Testis (tissue), 2 donors: ENCODE measurements at regions not wholly inside any gene's neighbourhood (a gene's known extent, or its start where the extent isn't known, plus 50 kb on each side); places are given as distances from the start of the nearest gene placed in this dataset.
"Not testable (repeated sequence)": the region's sequence is repeated elsewhere in the genome, so short reads cannot be mapped to it uniquely, and the experiment has no call there.

Source experiments
- DNase-seq: peaks from one replicate; pipeline ENCODE4 v3.0.0-alpha.2; 2019
- H3K27ac ChIP-seq, 2 donors: fragments of 200-600 bp; sonication (generic); one replicate each; pipeline ENCODE4 v1.5.1; 2019
- H3K27me3 ChIP-seq: fragments of 200-600 bp; sonication (generic); one replicate; pipeline ENCODE4 v1.5.1; 2019
- H3K36me3 ChIP-seq: fragments of 200-600 bp; sonication (generic); one replicate; pipeline ENCODE4 v1.5.1; 2017; ENCODE audit warnings: low read depth; ENCODE audit errors: missing control alignments
- H3K4me1 ChIP-seq: fragments of 200-600 bp; sonication (generic); one replicate; pipeline ENCODE4 v1.5.1; 2019
- H3K4me3 ChIP-seq, 2 donors: fragments of 200-600 bp; sonication (generic); one replicate each; pipeline ENCODE4 v1.5.1; 2017 to 2019
- H3K9me3 ChIP-seq: fragments of 200-600 bp; sonication (generic); one replicate; pipeline ENCODE4 v1.5.1; 2017
- CTCF ChIP-seq, 3 experiments: fragments of 450-650 bp in 2 of 3; fragments of 200-600 bp in 1 of 3; sonication (generic) in 1 of 3; IDR thresholded peaks; one replicate each; pipeline ENCODE4 v1.5.1; 2016 to 2019; ENCODE audit warnings: antibody characterized with exemption in 3 of 3, mild to moderate bottlenecking in 2 of 3, moderate library complexity in 1 of 3
- POLR2A ChIP-seq: fragments of 450-650 bp; IDR thresholded peaks from one replicate; pipeline ENCODE4 v1.6.1; 2017; ENCODE audit warnings: antibody characterized with exemption, mild to moderate bottlenecking, moderate library complexity
- WGBS, 2 donors: methylation state at CpG; one replicate each; pipeline ENCODE4 v1.1.5; 2018; 5-methylcytosine and 5-hydroxymethylcytosine counted together
- intact Hi-C: fragments of 100-400 bp; cut with DNase I; formaldehyde crosslinking; loops from one replicate; pipeline ENCODE4 v1.15.1; 2023; ENCODE audit warnings: low total_unique reads

- TF ChIP-seq CTCF (IDR thresholded peaks at IDR 0.05) (no peak), POLR2A (no peak)
- 70 to 78% methylated on average over 1 of the region's 1 CpG for WGBS, 2 donors
- no peak overlapping the region for H3K27ac ChIP-seq
- H3K4me3 ChIP-seq, result no peak overlapping the region
- intact Hi-C loops, result no loop called here
- no peaks in the 10 kb centered on the region for H3K27me3 ChIP-seq
- no peak for DNase-seq
- H3K9me3 ChIP-seq, result no peaks in the 10 kb centered on the region
- H3K4me1 ChIP-seq, result no peaks in the 10 kb centered on the region
- no peaks in the 10 kb centered on the region for H3K36me3 ChIP-seq
Measured at GRCh38 chr12:58325561-58325960, 384.2 kb downstream of the ATP23 start.

GRCh38 chr12:58326534-58326933, 385.2 kb downstream of the ATP23 start:
- Histone ChIP-seq H3K36me3 (no peaks in the 10 kb centered on the region), H3K27me3 (no peaks in the 10 kb centered on the region), H3K4me3 (no peak overlapping the region), H3K27ac (no peak overlapping the region), H3K4me1 (no peaks in the 10 kb centered on the region), H3K9me3 (no peaks in the 10 kb centered on the region)
- 98 to 100% methylated on average over 3 of the region's 3 CpGs for WGBS, 2 donors
- intact Hi-C loops, result no loop called here
- TF ChIP-seq POLR2A, result no peak
- TF ChIP-seq CTCF (IDR thresholded peaks at IDR 0.05), result no peak
- DNase-seq, result no peak

GRCh38 chr12:58336581-58337242, 395.3 kb downstream of the ATP23 start:
- intact Hi-C loops, H3K27ac ChIP-seq, DNase-seq, H3K4me1 ChIP-seq, H3K36me3 ChIP-seq, H3K27me3 ChIP-seq, H3K4me3 ChIP-seq, H3K9me3 ChIP-seq: not testable (repeated sequence)
- whole genome bisulfite sequencing, 2 donors, result 25 to 35% methylated on average over 2 of the region's 5 CpGs

GRCh38 chr12:58337539-58337938, 396.2 kb downstream of the ATP23 start:
- H3K27ac ChIP-seq, H3K9me3 ChIP-seq, H3K27me3 ChIP-seq, H3K36me3 ChIP-seq, H3K4me1 ChIP-seq, intact Hi-C loops, DNase-seq, H3K4me3 ChIP-seq: not testable (repeated sequence)
- WGBS, 2 donors, result 86 to 93% methylated on average over 3 of the region's 3 CpGs

- intact Hi-C loops, result no loop called here
- 72 to 73% methylated on average over 2 of the region's 2 CpGs for WGBS, 2 donors
- Histone ChIP-seq H3K4me1 (no peaks in the 10 kb centered on the region), H3K36me3 (no peaks in the 10 kb centered on the region), H3K9me3 (no peaks in the 10 kb centered on the region), H3K4me3 (no peak overlapping the region), H3K27me3 (no peaks in the 10 kb centered on the region), H3K27ac (no peak overlapping the region)
- TF ChIP-seq CTCF (IDR thresholded peaks at IDR 0.05), result no peak
- no peak for TF ChIP-seq POLR2A
- DNase-seq, result no peak
Measured at GRCh38 chr12:58341791-58342190, 400.4 kb downstream of the ATP23 start.

GRCh38 chr12:58342736-58343135, 401.4 kb downstream of the ATP23 start:
- Histone ChIP-seq H3K36me3 (no peaks in the 10 kb centered on the region), H3K4me1 (no peaks in the 10 kb centered on the region), H3K9me3 (no peaks in the 10 kb centered on the region), H3K27ac (no peak overlapping the region), H3K4me3 (no peak overlapping the region), H3K27me3 (no peaks in the 10 kb centered on the region)
- 73 to 80% methylated on average over 3 of the region's 3 CpGs for WGBS, 2 donors
- DNase-seq, result no peak
- intact Hi-C loops, result no loop called here
- TF ChIP-seq CTCF (IDR thresholded peaks at IDR 0.05), result no peak
- TF ChIP-seq POLR2A, result no peak
